Right atrium auricular region (tissue), 2 donors: ENCODE measurements at regions not wholly inside any gene's neighbourhood (a gene's known extent, or its start where the extent isn't known, plus 50 kb on each side); places are given as distances from the start of the nearest gene placed in this dataset.

Experiments
- DNase-seq: peaks from one replicate; pipeline ENCODE4 v3.0.0-alpha.2; 2019; ENCODE audit warnings: low spot score
- H3K27ac ChIP-seq, 2 donors: fragments of 200-600 bp; sonication (generic); 1 replicate in 1 of 2; 2 replicates in 1 of 2; pipeline ENCODE4 v1.5.1; 2016 to 2019
- H3K27me3 ChIP-seq, 2 donors: fragments of 200-600 bp; sonication (generic); one replicate each; pipeline versions ENCODE4 v1.5.1 to v1.6.0; 2017 to 2019
- H3K36me3 ChIP-seq: fragments of 200-600 bp; sonication (generic); one replicate; pipeline ENCODE4 v1.5.1; 2016
- H3K4me1 ChIP-seq, 2 donors: fragments of 200-600 bp; sonication (generic); one replicate each; pipeline versions ENCODE4 v1.5.1 to v1.6.0; 2017 to 2019
- H3K4me3 ChIP-seq, 2 donors: fragments of 200-600 bp; sonication (generic); 1 replicate in 1 of 2; 2 replicates in 1 of 2; pipeline ENCODE4 v1.5.1; 2017 to 2019; ENCODE audit warnings: mild to moderate bottlenecking in 1 of 2, moderate library complexity in 1 of 2
- H3K9me3 ChIP-seq, 2 donors: fragments of 200-600 bp; sonication (generic); one replicate each; pipeline ENCODE4 v1.5.1; 2019
- CTCF ChIP-seq, 2 donors: fragments of 200-600 bp; sonication (generic); IDR thresholded peaks; one replicate each; pipeline ENCODE4 v1.5.1; 2019; ENCODE audit warnings: antibody characterized with exemption in 2 of 2

DNA sequence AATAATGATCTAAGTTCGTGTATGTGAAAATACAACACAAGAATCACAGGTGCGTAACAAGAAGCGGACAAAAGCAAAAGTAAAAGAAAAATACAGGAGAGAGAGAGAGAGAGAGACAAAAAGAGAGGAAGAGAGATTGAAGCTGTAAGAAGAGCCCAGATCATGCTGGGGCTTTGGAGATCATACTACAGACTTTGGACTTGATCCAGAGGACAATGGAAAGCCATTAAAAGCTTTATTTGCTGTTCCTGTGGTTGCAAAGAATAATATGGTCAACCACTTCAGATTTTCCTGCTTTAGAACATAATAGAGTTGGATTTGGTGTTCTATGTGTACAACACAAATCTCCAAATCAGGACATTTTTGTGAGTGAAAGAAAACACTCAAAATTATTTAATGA lies 561.4 kb downstream of the CAAP1 start:
- H3K4me1 ChIP-seq, result no peaks in the 10 kb centered on the region
- TF ChIP-seq CTCF (IDR thresholded peaks at IDR 0.05), result no peak
- H3K27me3 ChIP-seq, result no peaks in the 10 kb centered on the region
- no peak for DNase-seq
- H3K27ac ChIP-seq, result no peak overlapping the region
- no peaks in the 10 kb centered on the region for H3K9me3 ChIP-seq
- no peak overlapping the region for H3K4me3 ChIP-seq
- H3K36me3 ChIP-seq, result no peaks in the 10 kb centered on the region

DNA sequence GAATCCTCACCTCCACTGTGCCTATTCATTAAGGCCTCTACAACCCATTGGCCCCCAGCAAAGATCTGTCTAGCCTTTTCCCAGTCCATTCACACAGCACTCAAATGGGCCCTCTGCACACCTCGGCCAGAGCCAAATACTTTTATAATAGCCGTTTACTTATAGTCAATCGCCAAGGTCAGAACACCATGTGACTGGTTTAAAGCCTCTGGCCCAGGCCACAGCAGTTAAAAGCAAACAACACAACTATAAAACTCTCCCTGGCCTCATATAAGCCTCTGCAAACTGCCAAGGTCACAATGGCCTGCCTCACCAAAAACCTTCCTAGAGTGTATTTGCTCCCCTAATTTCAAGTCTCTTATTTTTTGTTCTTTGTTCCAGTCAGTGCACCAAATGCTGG lies 562.6 kb downstream of the CAAP1 start:
- Histone ChIP-seq H3K27me3 (no peaks in the 10 kb centered on the region), H3K4me3 (no peak overlapping the region), H3K4me1 (no peaks in the 10 kb centered on the region), H3K9me3 (no peaks in the 10 kb centered on the region), H3K36me3 (no peaks in the 10 kb centered on the region), H3K27ac (no peak overlapping the region)
- no peak for TF ChIP-seq CTCF (IDR thresholded peaks at IDR 0.05)
- DNase-seq, result no peak

DNA sequence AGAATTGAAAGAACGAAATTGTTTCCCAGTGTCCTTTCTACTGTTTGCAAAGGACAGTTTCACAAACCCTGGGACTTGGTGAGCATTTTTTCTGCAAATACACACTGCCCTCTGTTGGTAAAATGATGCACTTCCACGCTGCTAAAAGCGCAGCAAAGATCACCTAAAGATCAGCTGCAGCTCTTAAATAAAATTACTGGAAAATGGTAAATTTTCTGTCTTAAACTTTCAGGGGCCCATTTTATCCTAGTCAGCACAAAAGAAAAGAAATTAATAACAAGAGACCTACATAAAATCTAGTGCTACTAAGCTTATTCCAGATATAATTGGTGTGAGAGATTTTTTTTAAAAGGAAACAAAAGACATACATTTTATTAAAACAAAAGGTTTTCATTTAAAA lies 566.0 kb downstream of the CAAP1 start:
- Histone ChIP-seq H3K4me3 (no peak overlapping the region), H3K27ac (no peak overlapping the region), H3K27me3 (no peaks in the 10 kb centered on the region), H3K36me3 (no peaks in the 10 kb centered on the region), H3K9me3 (no peaks in the 10 kb centered on the region), H3K4me1 (no peaks in the 10 kb centered on the region)
- peak in 1 of 2 donors; percentile 76 for TF ChIP-seq CTCF (IDR thresholded peaks at IDR 0.05)
- DNase-seq, result no peak

GRCh38 chr9:26325444-26325829 lies 567.2 kb downstream of the CAAP1 start:
- no peak for DNase-seq
- no peaks in the 10 kb centered on the region for H3K9me3 ChIP-seq
- no peak for TF ChIP-seq CTCF (IDR thresholded peaks at IDR 0.05)
- no peaks in the 10 kb centered on the region for H3K27me3 ChIP-seq
- no peak overlapping the region for H3K27ac ChIP-seq
- H3K4me1 ChIP-seq, result no peaks in the 10 kb centered on the region
- H3K4me3 ChIP-seq, result no peak overlapping the region
- no peaks in the 10 kb centered on the region for H3K36me3 ChIP-seq

- DNase-seq, result no peak
- TF ChIP-seq CTCF (IDR thresholded peaks at IDR 0.05), result no peak
- H3K27ac ChIP-seq, result no peak overlapping the region
Observed at GRCh38 chr9:26324786-26325443, 567.7 kb downstream of the CAAP1 start.

GRCh38 chr9:26321935-26322334 lies 570.7 kb downstream of the CAAP1 start:
- H3K27ac ChIP-seq, result no peak overlapping the region
- no peaks in the 10 kb centered on the region for H3K36me3 ChIP-seq
- no peak for TF ChIP-seq CTCF (IDR thresholded peaks at IDR 0.05)
- H3K9me3 ChIP-seq, result no peaks in the 10 kb centered on the region
- H3K4me1 ChIP-seq, result no peaks in the 10 kb centered on the region
- no peak overlapping the region for H3K4me3 ChIP-seq
- H3K27me3 ChIP-seq, result no peaks in the 10 kb centered on the region
- DNase-seq, result no peak

More at GRCh38 chr9:26324786-26325443, 567.7 kb downstream of the CAAP1 start:
- Histone ChIP-seq H3K4me3 (no peak overlapping the region), H3K9me3 (no peaks in the 10 kb centered on the region), H3K36me3 (no peaks in the 10 kb centered on the region), H3K4me1 (no peaks in the 10 kb centered on the region), H3K27me3 (no peaks in the 10 kb centered on the region)
